Fibroblast of pulmonary artery (primary cell): ENCODE measurements at regions not wholly inside any gene's neighbourhood (a gene's known extent, or its start where the extent isn't known, plus 50 kb on each side); places are given as distances from the start of the nearest gene placed in this dataset.

Experiments
- DNase-seq: peaks from one replicate; pipeline ENCODE4 v3.0.0-alpha.2; 2010; ENCODE audit warnings: low read depth
- H3K4me3 ChIP-seq: replicated peaks from 2 replicates; pipeline ENCODE4 v1.5.1; 2011; ENCODE audit warnings: low read depth, mild to moderate bottlenecking, control low read depth, low read length, moderate library complexity
- TF ChIP-seq, protein P1 (sequence below): IDR thresholded peaks from 2 replicates; pipeline ENCODE4 v1.5.1; 2011; ENCODE audit warnings: mild to moderate bottlenecking, control low read depth, low read length, inconsistent platforms; ENCODE audit errors: missing control alignments

DNA sequence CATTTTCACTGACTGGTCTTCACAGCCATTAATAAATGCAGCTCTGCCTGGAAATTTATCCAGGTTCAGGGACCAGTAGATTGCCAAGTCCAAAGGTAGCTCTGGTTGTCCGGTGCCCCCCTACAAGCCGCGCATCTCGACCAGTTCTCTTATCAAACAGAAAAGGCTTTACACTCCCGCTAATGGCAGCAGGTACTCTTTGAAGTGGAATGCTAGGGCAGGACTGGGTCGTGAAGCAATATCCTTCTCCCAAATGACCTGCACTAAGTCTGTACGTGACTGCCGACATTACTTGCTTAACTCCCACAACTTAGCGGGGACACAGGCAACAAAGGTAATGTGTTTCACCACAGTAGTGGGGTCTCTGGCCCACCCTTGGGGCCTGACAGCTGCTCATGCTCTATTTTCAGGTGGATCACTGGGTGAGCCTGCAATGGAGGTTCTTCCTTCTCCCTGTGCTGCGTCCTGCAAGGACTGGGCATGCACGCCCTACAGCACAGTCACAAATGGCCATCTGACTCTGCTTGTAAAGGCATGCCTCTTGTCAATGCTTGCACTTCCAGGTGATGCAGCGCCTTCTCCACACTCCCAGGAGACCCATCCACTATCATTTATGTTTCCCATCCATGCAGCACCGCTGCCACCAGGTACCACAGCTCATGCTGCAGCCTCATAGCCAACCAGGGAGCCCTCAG lies 96.1 kb upstream of the CTSC start:
- TF ChIP-seq, protein P1, sequence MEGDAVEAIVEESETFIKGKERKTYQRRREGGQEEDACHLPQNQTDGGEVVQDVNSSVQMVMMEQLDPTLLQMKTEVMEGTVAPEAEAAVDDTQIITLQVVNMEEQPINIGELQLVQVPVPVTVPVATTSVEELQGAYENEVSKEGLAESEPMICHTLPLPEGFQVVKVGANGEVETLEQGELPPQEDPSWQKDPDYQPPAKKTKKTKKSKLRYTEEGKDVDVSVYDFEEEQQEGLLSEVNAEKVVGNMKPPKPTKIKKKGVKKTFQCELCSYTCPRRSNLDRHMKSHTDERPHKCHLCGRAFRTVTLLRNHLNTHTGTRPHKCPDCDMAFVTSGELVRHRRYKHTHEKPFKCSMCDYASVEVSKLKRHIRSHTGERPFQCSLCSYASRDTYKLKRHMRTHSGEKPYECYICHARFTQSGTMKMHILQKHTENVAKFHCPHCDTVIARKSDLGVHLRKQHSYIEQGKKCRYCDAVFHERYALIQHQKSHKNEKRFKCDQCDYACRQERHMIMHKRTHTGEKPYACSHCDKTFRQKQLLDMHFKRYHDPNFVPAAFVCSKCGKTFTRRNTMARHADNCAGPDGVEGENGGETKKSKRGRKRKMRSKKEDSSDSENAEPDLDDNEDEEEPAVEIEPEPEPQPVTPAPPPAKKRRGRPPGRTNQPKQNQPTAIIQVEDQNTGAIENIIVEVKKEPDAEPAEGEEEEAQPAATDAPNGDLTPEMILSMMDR: no peak
- DNase-seq: no peak
- H3K4me3 ChIP-seq: no peak overlapping the region

DNA sequence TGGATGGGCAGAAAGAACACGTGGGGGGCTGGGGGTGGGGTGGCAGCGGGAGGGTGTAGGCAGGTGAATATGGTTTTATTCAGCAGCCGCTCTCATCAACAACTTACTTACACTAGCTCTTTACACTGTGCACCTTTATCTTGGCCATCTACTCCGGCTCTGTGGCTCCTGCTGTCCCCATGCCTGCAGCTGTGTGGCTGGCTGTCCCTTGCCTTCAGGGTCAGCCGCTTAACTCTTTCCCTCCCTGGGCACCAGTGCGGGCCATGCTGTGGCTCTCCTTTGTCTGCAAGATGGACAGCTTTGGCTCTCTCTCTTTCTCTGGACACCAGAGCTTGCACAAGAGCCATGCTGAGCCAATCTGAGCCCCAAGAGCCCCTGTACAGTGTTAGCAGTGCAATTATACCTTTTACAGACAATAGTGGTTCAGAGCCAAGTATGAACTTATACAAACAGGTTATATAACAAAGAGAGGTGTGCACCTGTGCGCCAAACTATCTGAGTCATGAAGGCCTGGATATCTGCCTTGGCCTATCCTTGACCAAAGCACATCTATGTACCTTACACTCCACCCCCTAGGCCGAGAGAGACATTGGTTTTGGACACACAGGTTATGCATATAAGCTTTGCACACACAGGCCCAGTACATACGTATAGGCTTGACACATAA lies 94.3 kb upstream of the CTSC start:
- TF ChIP-seq, protein P1: no peak

DNA sequence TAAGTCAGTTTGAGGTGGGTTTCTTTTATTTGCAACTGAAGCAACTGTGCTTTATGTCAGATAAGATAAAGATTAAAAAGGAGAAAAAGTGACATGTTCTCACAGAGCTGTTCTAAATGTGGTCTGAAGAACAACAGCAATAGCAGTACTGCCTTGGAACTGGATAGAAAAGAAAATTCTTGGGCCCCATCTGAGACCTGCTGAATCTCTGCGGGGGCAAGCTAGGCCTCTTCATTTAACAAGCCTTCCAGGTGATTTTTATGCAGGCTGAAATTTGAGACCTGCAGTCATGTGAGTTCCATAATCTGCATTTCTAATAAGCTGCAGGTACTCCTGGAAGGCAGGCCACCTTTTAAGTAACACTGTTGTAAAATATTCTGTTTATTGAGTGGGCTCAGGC lies 91.4 kb upstream of the CTSC start:
- DNase-seq: no peak
- TF ChIP-seq, protein P1: no peak

More for the DNA sequence above, 94.3 kb upstream of the CTSC start:
- H3K4me3 ChIP-seq: no peak overlapping the region
- no peak for DNase-seq

DNA sequence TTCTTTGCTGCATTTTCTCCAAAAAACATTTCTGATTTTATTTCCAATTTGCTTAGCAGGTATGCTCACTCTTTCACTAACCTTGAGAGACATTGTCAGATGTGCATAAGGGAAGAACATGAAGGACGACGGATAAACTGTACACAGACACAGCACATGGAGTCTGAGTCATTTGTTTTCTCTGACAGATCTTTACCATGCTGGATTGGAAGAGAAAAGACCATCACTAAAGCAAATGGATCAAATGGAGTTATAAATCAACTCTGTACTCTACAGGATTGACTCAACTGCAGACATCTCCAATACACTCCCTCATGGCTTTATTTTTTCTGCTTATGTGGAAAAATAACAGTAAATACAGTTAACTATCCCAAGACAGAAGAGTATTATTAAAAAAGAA lies 90.2 kb upstream of the CTSC start:
- no peak overlapping the region for H3K4me3 ChIP-seq
- DNase-seq: no peak
- TF ChIP-seq, protein P1: no peak

More for the DNA sequence above, 91.4 kb upstream of the CTSC start:
- H3K4me3 ChIP-seq: no peak overlapping the region

DNA sequence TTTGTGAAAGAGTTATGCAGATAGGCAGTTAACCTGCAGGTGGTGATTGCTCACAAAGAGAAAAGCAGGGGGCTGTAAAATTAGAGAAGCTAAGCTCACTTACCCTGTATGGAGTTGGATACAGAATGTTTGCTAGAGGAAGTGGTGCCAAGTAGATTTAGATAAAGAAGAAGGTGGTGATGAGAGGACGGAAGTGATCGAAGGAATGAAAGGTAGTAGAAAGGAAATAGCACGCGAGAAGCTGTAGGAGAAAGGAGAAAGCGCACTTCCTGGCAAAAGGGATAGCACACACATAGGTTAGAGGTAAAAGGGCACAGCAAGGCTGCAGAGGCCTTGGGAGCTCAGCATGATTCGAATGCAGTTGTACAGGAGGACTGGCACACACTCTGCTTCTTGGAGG lies 87.3 kb upstream of the CTSC start:
- DNase-seq: no peak
- TF ChIP-seq, protein P1: no peak
- H3K4me3 ChIP-seq: no peak overlapping the region

DNA sequence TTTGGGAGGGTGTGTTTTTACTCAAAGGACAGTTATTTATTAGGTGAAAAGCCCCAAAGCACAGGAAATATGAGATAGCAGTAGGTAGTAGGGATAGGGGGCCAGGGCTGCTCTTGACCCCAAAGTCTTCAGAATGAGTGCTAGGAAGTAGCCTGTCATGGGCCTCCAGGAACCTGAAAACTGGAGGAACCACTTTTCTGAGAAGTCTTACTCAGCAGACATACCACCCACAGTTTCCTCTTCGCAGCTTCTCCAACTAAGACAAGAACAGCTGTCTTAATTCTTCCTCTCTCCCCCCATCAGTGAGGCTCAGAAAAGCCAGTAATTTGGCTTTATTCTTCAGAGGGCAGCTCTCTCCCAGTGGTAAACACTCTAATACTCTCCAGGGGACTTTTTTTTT lies 84.0 kb upstream of the CTSC start:
- TF ChIP-seq, protein P1: no peak
- H3K4me3 ChIP-seq: no peak overlapping the region
- DNase-seq: peak; percentile 71
